Stimulated activated CD4-positive, alpha-beta T cell treated with anti-CD3 and anti-CD28 coated beads, TNF-alpha, amount 100 ng/mL, for 48 hours (primary cell): ENCODE measurements at regions not wholly inside any gene's neighbourhood (a gene's known extent, or its start where the extent isn't known, plus 50 kb on each side); places are given as distances from the start of the nearest gene placed in this dataset.
"Not testable (repeated sequence)": the region's sequence is repeated elsewhere in the genome, so short reads cannot be mapped to it uniquely, and the experiment has no call there.

Experiments
- DNase-seq, 3 donors: peaks; one replicate each; pipeline ENCODE4 v3.0.0-alpha.2; 2020; ENCODE audit warnings: low read depth in 3 of 3

DNA sequence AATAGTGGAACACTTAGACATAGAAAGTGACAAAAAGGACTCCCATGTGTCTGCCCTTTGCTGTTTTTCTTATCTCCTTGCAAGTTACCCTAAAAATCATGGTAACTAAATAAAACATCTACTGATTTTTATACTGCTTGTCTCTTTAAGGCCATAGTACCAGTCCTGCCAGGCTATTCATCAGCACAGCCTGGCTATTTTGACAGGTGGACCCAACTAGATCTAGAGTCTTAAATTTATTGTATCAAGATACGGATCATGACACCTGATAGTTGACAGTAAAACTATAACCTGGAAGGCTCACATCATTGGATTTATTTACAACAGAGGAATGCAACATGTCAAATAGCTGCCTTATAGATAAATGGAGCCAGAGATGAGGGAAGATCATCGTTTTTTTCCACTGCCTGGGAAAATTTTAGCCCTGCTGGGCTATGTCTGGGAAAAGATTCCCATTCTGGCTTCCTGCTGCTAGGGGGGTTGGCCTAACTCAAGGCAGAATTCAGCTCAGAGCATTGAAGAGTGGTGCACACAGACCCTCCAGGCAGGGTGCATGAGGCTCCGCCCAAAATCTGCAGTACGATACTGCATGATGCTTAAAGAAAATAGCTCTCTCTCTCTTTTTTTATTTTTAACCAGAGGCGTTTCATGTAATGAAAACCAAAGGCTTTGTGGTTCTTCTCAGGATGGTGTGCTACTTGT lies 292.0 kb upstream of the FZD8 start:
- no peak for DNase-seq

- no peak for DNase-seq
Observed at GRCh38 chr10:35933491-35933890, 291.4 kb upstream of the FZD8 start.

GRCh38 chr10:35929962-35930361 lies 287.9 kb upstream of the FZD8 start:
- DNase-seq: not testable (repeated sequence)

- DNase-seq: no peak
Observed at GRCh38 chr10:35928748-35929147, 286.7 kb upstream of the FZD8 start.

- DNase-seq: no peak
Observed at GRCh38 chr10:35927990-35928488, 285.9 kb upstream of the FZD8 start.

DNA sequence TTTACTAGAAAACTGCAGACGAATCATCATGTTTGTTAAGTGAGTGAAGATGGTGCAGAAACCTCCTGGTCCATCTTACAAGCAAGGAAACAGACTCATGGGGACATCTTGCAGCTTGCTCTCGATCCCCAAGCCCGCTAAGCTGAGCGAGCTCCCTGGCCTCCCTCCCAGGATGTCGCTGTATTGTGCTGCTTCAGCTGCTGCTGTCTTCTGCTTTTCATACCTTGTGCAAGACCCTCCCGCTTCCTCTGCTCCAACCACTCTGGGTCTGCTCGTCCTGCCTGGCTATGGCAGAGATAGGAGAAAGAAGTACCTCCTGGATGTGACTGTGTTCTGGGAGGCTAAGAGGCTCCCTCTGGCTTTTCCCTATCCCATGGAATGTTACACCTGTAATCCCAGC lies 285.2 kb upstream of the FZD8 start:
- DNase-seq: no peak

DNA sequence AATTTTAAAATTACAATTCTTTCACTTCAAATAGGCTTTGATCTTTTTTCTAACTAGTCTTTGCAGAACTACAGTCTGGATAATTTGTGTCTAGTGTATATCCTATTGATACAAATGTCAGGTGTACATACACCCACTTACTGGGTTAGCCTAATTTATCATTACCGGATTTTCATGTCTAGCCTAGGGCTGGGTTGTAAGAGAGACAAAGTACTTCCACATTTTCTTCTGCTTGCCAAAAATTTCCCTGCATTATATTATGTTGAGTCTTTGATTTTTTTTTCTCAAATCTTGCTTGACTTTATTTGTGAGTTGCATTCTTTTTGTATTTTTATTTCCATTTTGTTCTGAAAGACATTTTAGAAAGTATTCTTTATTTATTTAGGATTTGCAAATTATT lies 284.8 kb upstream of the FZD8 start:
- no peak for DNase-seq

GRCh38 chr10:35925493-35925892 lies 283.4 kb upstream of the FZD8 start:
- DNase-seq: no peak

- no peak for DNase-seq
Observed at GRCh38 chr10:35924759-35925158, 282.7 kb upstream of the FZD8 start.

GRCh38 chr10:35922876-35923600 lies 280.9 kb upstream of the FZD8 start:
- no peak for DNase-seq

DNA sequence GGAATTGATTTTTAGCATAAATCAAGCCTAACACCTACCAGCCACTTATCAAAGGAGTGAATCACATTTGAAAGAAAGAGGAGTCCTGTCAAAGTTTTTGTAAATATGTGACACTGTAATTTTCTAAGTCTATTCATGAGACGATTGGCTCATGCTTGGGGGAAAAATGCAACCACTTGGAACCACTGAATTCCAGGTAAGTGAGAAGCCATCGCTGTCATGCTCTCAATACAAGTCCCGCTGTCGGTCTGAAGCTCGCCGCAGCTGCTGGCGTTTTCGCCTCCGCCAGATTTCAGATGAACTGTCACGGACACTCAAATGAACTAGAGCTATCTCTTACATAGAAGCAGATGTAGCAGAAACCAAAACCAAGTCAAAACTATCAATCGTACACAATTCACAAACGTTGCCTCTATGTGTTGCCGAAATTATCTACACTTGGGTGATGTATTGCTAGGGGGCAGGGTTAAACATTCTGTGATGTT lies 279.8 kb upstream of the FZD8 start:
- DNase-seq: no peak

- DNase-seq: no peak
Observed at GRCh38 chr10:35916791-35917190, 274.7 kb upstream of the FZD8 start.

GRCh38 chr10:35913628-35914027 lies 271.5 kb upstream of the FZD8 start:
- no peak for DNase-seq

- no peak for DNase-seq
Observed at GRCh38 chr10:35912615-35913569, 270.8 kb upstream of the FZD8 start.

GRCh38 chr10:35911954-35912353 lies 269.9 kb upstream of the FZD8 start:
- no peak for DNase-seq

DNA sequence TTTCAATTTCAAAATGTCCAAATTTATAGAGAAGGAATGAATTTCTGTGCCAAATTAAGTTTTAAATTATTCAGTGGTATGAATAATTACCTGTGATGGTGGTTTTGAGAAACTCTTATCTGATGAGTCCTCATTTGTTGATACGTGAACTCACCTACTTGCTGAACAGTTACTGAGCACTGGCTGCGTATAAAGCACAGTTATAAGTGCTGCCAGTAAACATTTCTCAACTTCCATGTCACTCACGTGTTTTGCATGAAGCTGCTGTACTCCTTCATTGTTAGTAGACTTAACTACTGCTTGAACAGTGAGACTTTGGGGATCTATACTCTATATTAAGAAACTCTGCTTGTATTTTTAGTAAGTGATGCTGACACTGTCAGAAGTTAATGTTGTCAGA lies 269.1 kb upstream of the FZD8 start:
- no peak for DNase-seq

DNA sequence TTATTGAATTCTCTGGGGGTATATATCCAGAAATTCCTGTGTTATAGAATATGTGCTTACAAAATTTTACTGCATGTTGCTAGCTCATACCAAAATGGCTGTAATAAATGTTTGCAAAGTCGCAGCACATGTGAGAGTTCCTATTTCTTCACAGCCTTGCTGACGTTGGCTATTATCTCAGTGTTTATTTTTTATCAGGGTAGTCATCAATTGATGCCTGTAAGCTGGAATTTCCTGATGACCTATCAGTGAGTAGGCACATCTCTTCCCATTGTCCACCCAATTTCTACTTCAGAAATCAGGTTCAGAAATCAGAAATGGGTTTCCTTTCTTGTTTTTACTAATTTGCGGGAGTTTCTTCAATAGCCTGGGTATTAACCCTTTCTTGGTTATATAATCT lies 268.1 kb upstream of the FZD8 start:
- no peak for DNase-seq

GRCh38 chr10:35909121-35909720 lies 267.1 kb upstream of the FZD8 start:
- DNase-seq: no peak

- no peak for DNase-seq
Observed at GRCh38 chr10:35908451-35908850, 266.4 kb upstream of the FZD8 start.

- DNase-seq: no peak
Observed at GRCh38 chr10:35907548-35907947, 265.5 kb upstream of the FZD8 start.

- no peak for DNase-seq
Observed at GRCh38 chr10:35906155-35906554, 264.1 kb upstream of the FZD8 start.

DNA sequence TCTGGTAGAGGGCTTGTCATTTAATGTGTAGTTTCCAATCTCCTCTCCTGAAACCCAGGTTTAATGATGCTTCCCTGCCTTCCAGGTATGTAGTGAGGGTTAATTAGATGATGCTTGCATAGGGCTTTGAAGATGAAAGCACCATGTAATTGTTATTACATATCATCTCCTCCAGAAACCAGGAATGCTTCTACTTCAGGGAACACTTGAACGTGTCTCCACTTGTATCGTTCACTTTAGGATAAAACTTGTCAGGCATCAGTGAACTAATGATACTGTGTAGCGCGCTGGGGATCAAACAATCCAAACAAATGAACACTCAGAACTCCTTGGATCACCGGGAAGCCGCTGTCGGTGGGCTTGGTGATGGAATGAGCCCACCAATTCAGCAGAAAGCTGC lies 260.9 kb upstream of the FZD8 start:
- DNase-seq: no peak
